Common myeloid progenitor, CD34-positive (primary cell): ENCODE measurements at regions not wholly inside any gene's neighbourhood (a gene's known extent, or its start where the extent isn't known, plus 50 kb on each side); places are given as distances from the start of the nearest gene placed in this dataset.

ENCODE experiments used
- CTCF ChIA-PET: fragments of 350-600 bp; sonication (Branson Sonifier 250); formaldehyde crosslinking; loops from one replicate; lab custom pipeline; 2021; ENCODE audit warnings: antibody characterized with exemption; lab: Charles Lee
- POLR2A ChIA-PET: fragments of 350-600 bp; sonication (Branson Sonifier 250); formaldehyde crosslinking; loops from one replicate; lab custom pipeline; 2021; ENCODE audit warnings: antibody characterized with exemption; lab: Charles Lee
- DNase-seq, 3 donors: peaks; one replicate each; pipeline versions ENCODE4 v3.0.0 to v3.0.0-alpha.2; 2013
- H3K27ac ChIP-seq, 2 experiments: 1 replicate in 1 of 2; 2 replicates in 1 of 2; pipeline ENCODE4 v1.7.0; 2013; ENCODE audit warnings: inconsistent platforms in 2 of 2, low read length in 2 of 2, mild to moderate bottlenecking in 2 of 2, low read depth in 1 of 2, moderate library complexity in 1 of 2; ENCODE audit not compliant: severe bottlenecking in 2 of 2, insufficient read depth in 1 of 2, poor library complexity in 1 of 2
- H3K27me3 ChIP-seq, 5 experiments: replicated peaks in 2 of 5; 1 replicate in 3 of 5; 2 replicates in 2 of 5; pipeline versions ENCODE4 v1.6.1 to v1.7.0; 2013; ENCODE audit warnings: low read length in 4 of 5, mild to moderate bottlenecking in 2 of 5, moderate library complexity in 2 of 5, inconsistent platforms in 1 of 5; ENCODE audit not compliant: insufficient read depth in 5 of 5, control insufficient read depth in 4 of 5
- H3K36me3 ChIP-seq, 4 experiments: 1 replicate in 2 of 4; 2 replicates in 2 of 4; pipeline versions ENCODE4 v1.6.1 to v1.7.0; 2013; ENCODE audit warnings: low read length in 3 of 4, control low read depth in 1 of 4, mild to moderate bottlenecking in 1 of 4; ENCODE audit not compliant: control insufficient read depth in 4 of 4, insufficient read depth in 4 of 4
- H3K4me1 ChIP-seq, 4 experiments: 1 replicate in 3 of 4; 2 replicates in 1 of 4; pipeline versions ENCODE4 v1.6.1 to v1.7.1; 2013; ENCODE audit warnings: low read length in 3 of 4, mild to moderate bottlenecking in 3 of 4, control low read depth in 1 of 4, inconsistent platforms in 1 of 4, moderate library complexity in 1 of 4; ENCODE audit not compliant: control insufficient read depth in 4 of 4, insufficient read depth in 4 of 4; ENCODE audit errors: control extremely low read depth in 1 of 4
- H3K4me3 ChIP-seq, 7 experiments: 1 replicate in 4 of 7; 2 replicates in 3 of 7; pipeline versions ENCODE4 v1.5.1 to v1.7.0; 2013; ENCODE audit warnings: mild to moderate bottlenecking in 7 of 7, low read length in 6 of 7, moderate library complexity in 6 of 7, inconsistent platforms in 2 of 7, low read depth in 2 of 7, control low read depth in 1 of 7; ENCODE audit not compliant: insufficient read depth in 4 of 7, control insufficient read depth in 1 of 7; ENCODE audit errors: extremely low read depth in 1 of 7
- H3K9me3 ChIP-seq, 5 experiments: 1 replicate in 4 of 5; 2 replicates in 1 of 5; pipeline versions ENCODE4 v1.6.1 to v1.7.1; 2013; ENCODE audit warnings: low read length in 4 of 5, mild to moderate bottlenecking in 2 of 5, inconsistent platforms in 1 of 5, low read depth in 1 of 5, moderate library complexity in 1 of 5; ENCODE audit not compliant: control insufficient read depth in 4 of 5, insufficient read depth in 2 of 5; ENCODE audit errors: control extremely low read depth in 1 of 5
- WGBS: methylation state at CpG from one replicate; pipeline ENCODE4 v1.1.5; 2013; ENCODE audit not compliant: insufficient coverage; 5-methylcytosine and 5-hydroxymethylcytosine counted together

DNA sequence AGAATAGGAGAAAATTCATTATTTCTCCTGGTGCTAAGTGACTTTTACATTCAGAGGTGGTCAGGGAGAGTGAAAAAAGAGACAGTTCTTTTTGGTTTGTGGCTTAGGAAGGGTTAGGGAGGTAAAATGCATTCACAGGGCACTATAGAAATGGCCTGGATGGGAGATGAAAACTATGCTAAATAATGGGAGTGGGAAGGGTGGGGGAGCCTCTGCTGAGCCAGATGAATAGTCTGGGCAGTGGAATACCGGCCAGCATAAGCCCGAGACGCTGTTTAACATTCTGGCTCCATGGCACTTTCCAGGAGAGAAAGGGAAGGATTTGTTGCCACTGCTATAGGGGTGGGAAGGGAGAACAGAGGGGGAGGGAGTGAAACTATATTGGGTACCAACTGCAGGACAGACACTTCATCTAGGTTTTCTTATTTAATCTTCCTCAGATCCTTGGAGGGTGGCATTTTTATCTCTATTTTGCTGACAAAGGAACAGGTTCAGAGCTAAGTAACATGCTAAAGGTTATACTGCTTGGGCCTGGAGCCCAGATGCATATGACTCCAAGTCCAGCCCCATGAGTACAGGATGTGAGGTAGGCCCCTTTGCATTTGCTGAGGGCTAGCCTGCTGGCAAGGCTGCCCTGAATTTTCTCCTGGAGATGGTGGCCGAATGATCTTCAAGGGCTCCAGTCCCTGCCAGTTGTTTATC lies 372.4 kb downstream of the CCSER2 start:
- ChIA-PET CTCF (no interaction called here), POLR2A (no interaction called here)
- H3K4me3 ChIP-seq: no peak overlapping the region
- WGBS: 69% methylated on average over 4 of the region's 4 CpGs
- H3K4me1 ChIP-seq: no peaks in the 10 kb centered on the region
- H3K27me3 ChIP-seq: peaks cover 0 to 6% (median 0%) of the 10 kb centered on the region in 5 experiments
- H3K36me3 ChIP-seq: no peaks in the 10 kb centered on the region
- DNase-seq: no peak
- no peak overlapping the region for H3K27ac ChIP-seq
- no peaks in the 10 kb centered on the region for H3K9me3 ChIP-seq

DNA sequence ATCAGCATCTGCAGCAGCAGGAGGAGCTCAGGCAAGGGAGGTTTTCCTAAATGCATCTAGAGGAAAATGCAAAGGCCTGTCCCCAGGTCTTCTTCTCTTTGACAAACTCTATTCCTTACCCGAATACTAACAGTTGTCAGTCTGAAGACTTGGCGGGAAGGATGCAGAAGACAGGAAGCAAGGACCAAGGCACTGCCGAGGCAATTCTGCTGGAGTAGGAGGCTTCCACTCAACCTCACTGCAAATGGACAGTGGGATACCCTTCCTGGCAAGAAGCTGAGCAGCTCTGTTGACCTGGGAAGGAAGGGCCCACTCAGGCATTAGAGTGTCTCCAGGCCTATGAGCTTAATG lies 373.0 kb downstream of the CCSER2 start:
- Histone ChIP-seq H3K4me1 (no peaks in the 10 kb centered on the region), H3K36me3 (no peaks in the 10 kb centered on the region), H3K4me3 (no peak overlapping the region), H3K27me3 (peaks cover 0 to 5% (median 0%) of the 10 kb centered on the region in 5 experiments), H3K9me3 (no peaks in the 10 kb centered on the region), H3K27ac (no peak overlapping the region)
- ChIA-PET CTCF (no interaction called here), POLR2A (no interaction called here)
- DNase-seq: no peak
- 89% methylated on average over 3 of the region's 3 CpGs for WGBS

DNA sequence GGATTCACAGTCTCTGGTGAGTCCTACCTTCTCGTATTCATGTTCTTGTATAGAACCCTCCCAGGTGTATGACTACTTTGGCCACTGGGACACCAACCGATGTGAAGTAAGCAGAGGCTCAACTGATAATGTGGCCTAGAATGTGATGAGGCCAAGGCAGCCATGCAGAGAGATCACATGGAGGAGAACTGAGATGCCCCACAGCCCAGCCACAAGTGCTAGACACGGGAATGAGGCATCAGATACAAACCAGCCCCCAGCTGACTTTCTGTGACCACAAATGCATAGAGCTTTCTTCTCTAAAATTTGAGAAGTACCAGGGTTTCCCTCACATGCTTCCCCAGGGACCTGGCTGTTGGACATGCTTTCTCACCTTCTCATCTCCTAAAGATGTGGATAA lies 375.7 kb downstream of the CCSER2 start:
- Histone ChIP-seq H3K27me3 (peaks cover 0 to 2% (median 0%) of the 10 kb centered on the region in 5 experiments), H3K9me3 (no peaks in the 10 kb centered on the region), H3K27ac (no peak overlapping the region), H3K4me1 (no peaks in the 10 kb centered on the region), H3K36me3 (no peaks in the 10 kb centered on the region), H3K4me3 (no peak overlapping the region)
- 86% methylated on average over 3 of the region's 3 CpGs for WGBS
- DNase-seq: no peak
- POLR2A ChIA-PET: no interaction called here
- CTCF ChIA-PET: no interaction called here

DNA sequence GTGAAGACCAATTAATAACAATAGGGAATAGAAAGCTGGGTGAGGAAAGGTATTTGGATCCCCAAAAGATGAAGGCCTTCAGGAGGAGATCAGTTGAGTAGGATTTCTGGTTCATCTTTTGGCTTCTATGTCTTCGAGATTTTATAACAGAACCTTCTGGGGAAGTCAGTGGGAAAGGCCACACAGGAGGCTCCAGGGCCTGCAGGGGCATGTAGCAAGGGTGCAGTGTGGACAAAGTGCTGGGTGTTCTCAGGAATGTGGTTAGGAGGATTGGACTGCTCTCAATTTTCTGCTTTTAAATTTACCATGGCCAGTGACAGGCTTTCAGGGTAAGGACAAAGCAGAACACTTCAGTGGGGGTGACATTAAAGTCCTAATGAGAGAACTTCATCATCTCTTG lies 378.0 kb downstream of the CCSER2 start:
- Histone ChIP-seq H3K9me3 (no peaks in the 10 kb centered on the region), H3K27ac (no peak overlapping the region), H3K4me3 (no peak overlapping the region), H3K4me1 (no peaks in the 10 kb centered on the region), H3K27me3 (peaks cover 0 to 2% (median 0%) of the 10 kb centered on the region in 5 experiments), H3K36me3 (no peaks in the 10 kb centered on the region)
- 83% methylated on average over 1 of the region's 1 CpG for WGBS
- POLR2A ChIA-PET: no interaction called here
- CTCF ChIA-PET: no interaction called here
- no peak for DNase-seq

DNA sequence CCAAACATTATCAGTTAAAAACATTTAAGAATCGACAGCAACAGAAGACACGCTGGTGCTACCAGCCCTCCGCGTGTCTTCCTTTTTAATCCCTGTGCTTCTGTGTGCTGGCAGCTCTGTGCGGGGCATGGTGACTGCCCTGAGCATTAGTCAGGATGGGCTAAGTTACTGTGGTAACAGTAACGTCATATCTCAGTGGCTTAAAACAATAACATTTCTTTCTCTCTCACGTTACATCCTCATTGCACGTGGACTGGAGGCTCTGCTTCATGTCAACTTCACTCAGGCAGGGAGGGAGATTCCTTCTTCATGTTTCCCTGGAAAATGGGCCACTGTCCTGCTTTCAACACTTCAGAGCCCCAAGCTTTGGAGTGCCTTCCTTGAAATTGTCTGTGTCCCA lies 378.5 kb downstream of the CCSER2 start:
- no peaks in the 10 kb centered on the region for H3K36me3 ChIP-seq
- no peak overlapping the region for H3K4me3 ChIP-seq
- DNase-seq: no peak
- ChIA-PET CTCF (no interaction called here), POLR2A (no interaction called here)
- H3K4me1 ChIP-seq: no peaks in the 10 kb centered on the region
- H3K9me3 ChIP-seq: no peaks in the 10 kb centered on the region
- no peak overlapping the region for H3K27ac ChIP-seq
- WGBS: 89% methylated on average over 7 of the region's 8 CpGs
- peaks cover 0 to 5% (median 0%) of the 10 kb centered on the region in 5 experiments for H3K27me3 ChIP-seq

DNA sequence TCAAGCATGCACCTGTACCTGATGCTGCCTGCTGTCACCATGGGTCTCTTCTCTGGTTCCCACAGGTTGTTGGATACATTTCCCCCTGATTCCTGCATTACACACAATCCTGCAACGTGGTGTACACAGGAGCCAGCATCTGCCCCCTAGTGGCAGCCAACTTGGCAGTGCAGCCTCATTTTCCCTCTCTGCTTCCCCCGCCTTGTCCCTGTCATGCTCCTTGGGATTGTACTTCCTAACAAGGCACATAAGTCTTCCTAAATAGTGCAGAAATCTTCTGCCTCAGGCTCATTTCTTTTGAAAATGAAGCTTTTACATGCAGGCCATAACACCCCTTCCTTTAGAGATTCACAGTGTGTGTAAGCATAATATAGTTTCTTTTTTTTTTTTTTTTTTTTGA lies 387.5 kb downstream of the CCSER2 start:
- DNase-seq: peak; percentile 12 to 41 (median 30)
- Histone ChIP-seq H3K36me3 (no peaks in the 10 kb centered on the region), H3K27ac (no peak overlapping the region), H3K9me3 (no peaks in the 10 kb centered on the region), H3K4me1 (no peaks in the 10 kb centered on the region), H3K4me3 (no peak overlapping the region), H3K27me3 (peaks cover 0 to 4% (median 2%) of the 10 kb centered on the region in 5 experiments)
- WGBS: 30% methylated on average over 2 of the region's 2 CpGs
- CTCF ChIA-PET: interaction anchor here (1.0 kb wide), 1 partner anchor 453 kb away, joined by 3 read pairs; no protein-coding TSS in a partner anchor
- POLR2A ChIA-PET: no interaction called here

DNA sequence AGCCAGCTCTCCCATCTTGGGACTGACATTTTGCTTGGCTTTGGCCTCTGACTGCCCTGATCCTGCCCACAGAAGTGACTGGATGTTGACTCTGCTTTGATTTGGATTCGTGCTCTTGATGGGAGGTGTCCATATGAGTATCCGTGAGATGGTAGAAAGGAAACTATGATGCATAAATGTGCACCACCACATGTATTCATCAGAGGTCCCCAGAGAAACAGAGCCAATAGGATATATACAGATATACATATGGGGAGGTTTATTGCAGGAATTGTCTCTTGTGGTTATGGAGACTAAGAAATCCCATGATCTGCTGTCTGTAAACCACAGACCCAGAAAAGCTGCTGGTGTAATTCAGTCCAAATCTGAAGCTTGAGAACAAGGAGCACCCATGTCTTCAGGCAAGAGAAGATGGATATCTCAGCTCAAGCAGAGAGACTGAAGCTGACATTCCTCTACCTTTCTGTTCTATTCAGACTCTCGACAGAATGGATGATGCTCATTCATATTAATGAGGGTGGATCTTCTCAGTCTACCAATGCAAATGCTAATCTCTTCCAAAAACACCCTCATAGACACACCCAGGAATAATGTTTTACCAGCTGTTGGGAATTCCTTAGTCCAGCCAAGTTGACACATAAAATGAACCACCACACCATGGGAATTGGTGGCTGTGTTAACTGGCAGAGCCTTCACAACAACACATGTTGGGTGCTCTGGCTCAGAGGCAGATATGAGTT lies 390.7 kb downstream of the CCSER2 start:
- no peak for DNase-seq
- POLR2A ChIA-PET: no interaction called here
- peaks cover 0 to 5% (median 0%) of the 10 kb centered on the region in 5 experiments for H3K27me3 ChIP-seq
- CTCF ChIA-PET: no interaction called here
- no peaks in the 10 kb centered on the region for H3K4me1 ChIP-seq
- no peak overlapping the region for H3K4me3 ChIP-seq
- no CpG with 5 or more reads among the region's 3 CpGs for WGBS
- no peak overlapping the region for H3K27ac ChIP-seq
- no peaks in the 10 kb centered on the region for H3K9me3 ChIP-seq
- no peaks in the 10 kb centered on the region for H3K36me3 ChIP-seq
